Choroid plexus epithelial cell (primary cell): ENCODE measurements at regions not wholly inside any gene's neighbourhood (a gene's known extent, or its start where the extent isn't known, plus 50 kb on each side); places are given as distances from the start of the nearest gene placed in this dataset.

Experiments used
- DNase-seq: peaks from one replicate; pipeline ENCODE4 v3.0.0-alpha.2; 2010; ENCODE audit warnings: low read depth
- H3K4me3 ChIP-seq: 2 replicates; pipeline ENCODE4 v1.5.1; 2011; ENCODE audit warnings: low read depth, mild to moderate bottlenecking, control low read depth, low read length, moderate library complexity
- TF ChIP-seq, protein P1 (sequence below): conservative IDR thresholded peaks from 2 replicates; pipeline ENCODE4 v1.5.1; 2011; ENCODE audit warnings: low read depth, mild to moderate bottlenecking, control low read depth, inconsistent platforms, low read length, moderate library complexity

GRCh38 chr10:35813219-35813618, 171.1 kb upstream of the FZD8 start:
- H3K4me3 ChIP-seq, result no peak overlapping the region
- DNase-seq, result no peak
- TF ChIP-seq, protein P1, sequence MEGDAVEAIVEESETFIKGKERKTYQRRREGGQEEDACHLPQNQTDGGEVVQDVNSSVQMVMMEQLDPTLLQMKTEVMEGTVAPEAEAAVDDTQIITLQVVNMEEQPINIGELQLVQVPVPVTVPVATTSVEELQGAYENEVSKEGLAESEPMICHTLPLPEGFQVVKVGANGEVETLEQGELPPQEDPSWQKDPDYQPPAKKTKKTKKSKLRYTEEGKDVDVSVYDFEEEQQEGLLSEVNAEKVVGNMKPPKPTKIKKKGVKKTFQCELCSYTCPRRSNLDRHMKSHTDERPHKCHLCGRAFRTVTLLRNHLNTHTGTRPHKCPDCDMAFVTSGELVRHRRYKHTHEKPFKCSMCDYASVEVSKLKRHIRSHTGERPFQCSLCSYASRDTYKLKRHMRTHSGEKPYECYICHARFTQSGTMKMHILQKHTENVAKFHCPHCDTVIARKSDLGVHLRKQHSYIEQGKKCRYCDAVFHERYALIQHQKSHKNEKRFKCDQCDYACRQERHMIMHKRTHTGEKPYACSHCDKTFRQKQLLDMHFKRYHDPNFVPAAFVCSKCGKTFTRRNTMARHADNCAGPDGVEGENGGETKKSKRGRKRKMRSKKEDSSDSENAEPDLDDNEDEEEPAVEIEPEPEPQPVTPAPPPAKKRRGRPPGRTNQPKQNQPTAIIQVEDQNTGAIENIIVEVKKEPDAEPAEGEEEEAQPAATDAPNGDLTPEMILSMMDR, result no peak

DNA sequence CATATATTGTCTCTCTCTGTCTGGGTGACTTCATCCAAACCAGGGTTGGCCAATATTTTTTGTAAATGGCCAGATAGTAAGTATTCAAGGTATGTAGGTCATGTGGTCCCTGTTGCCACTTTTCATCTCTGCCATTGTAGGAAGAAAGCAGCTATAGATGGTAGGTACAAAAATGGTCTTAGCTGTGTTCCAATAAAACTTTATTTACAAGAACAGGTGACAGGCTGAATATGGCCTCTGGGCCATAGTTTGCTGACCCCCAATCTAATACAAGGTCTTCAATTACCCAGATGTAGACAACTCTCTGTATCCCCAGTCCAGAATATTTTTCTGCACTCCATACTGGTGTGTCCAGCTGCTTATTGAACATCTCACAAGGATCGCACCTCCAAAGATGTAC, 166.2 kb upstream of the FZD8 start:
- no peak for DNase-seq
- no peak overlapping the region for H3K4me3 ChIP-seq
- TF ChIP-seq, protein P1, result no peak

GRCh38 chr10:35803046-35803445, 160.9 kb upstream of the FZD8 start:
- DNase-seq, result peak; percentile 58
- TF ChIP-seq, protein P1, result no peak
- no peak overlapping the region for H3K4me3 ChIP-seq

DNA sequence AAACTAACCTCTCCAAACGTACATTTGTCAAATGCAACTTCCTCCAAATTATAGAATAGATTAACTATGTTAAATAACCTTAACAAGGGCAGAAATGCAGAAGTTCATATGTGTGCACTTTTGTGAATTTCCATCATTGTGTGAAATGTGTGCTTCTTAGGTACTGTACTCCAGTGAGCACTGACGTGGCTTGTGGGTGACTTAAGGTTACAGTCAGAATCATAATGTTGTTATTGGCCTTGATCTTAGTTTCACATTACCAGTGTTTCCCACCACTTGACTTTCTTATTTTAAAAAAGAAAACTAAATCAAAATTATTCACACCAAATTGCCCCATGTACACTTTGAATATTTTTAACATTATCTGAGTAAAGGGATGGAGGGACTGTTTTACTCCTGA, 155.1 kb upstream of the FZD8 start:
- TF ChIP-seq, protein P1, result no peak
- H3K4me3 ChIP-seq, result no peak overlapping the region
- DNase-seq, result peak; percentile 78

DNA sequence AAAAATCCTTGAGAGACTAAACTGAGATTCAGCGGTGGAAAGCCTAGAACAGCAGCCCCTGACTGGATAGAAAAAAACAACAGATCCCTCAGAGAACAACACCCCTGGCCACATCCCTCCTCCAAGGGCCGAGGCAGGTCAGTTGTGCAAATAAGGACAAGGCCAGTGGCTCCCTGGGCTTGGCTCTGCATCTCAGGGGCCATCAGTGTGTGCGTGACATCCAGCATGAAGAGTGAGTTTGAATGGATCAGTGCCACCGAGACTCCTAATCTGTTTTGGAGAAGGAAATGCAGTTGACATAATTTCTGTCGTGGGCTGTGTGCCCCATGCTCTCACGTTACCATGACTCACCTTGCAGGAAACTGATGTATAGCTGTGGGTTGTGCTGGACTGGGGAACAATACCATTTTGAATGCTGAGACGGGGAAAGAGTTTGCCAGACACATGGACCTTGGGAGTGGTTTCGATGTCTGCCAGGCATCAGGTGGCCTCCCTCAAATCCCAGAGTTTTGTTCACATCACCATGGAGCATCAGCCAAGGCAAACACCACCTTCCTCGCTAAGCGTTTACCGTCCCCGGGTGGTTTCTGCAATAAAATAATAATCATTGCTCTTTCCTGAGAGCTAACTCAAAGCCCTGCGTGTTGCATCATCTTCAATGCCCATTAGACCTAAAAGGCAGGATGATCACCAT, 153.2 kb upstream of the FZD8 start:
- TF ChIP-seq, protein P1, result no peak
- H3K4me3 ChIP-seq, result no peak overlapping the region
- DNase-seq, result peak; percentile 19

DNA sequence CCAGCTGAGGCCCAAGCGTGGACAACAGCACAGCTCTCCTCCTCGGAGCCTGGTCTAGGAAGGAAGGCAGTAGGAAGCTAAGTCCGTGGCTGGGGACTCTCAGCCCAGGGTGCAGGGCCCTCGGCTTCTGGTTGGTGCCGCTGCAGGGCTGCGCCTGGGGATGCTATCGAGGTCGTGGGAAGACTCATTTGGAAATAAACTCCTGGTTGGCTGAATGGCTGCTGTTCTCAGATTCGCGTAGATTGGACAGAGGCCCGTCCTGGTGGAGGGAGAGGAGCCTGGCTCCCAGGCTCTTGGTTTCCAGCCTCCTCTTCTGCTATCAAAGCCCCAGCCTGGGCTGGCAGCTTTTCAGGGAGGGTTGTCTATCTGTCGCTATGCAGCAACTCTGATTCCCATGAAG, 152.6 kb upstream of the FZD8 start:
- no peak for DNase-seq
- H3K4me3 ChIP-seq, result no peak overlapping the region
- TF ChIP-seq, protein P1, result no peak

DNA sequence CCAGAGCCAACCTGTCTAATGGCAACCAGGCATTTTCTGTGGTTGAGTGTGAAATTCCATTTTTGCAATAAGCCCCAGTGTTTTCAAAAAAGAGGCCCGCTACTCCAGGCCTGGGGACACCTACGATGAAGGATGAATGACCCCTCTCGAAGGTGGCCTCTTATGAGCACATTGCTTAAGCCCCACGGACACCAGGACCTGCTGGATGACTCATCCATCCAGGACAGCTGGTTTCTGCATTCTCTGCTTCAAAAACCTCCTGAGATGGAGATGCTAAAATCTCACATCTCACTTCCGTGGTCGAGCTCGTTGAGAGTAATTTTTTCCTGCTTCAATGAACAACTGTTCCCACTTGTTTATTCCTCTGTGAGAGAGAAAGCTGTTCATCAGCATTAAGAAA, 150.2 kb upstream of the FZD8 start:
- H3K4me3 ChIP-seq, result no peak overlapping the region
- TF ChIP-seq, protein P1, result no peak
- peak; percentile 37 for DNase-seq
